ENCODE measurements at regions not wholly inside any gene's neighbourhood (a gene's known extent, or its start where the extent isn't known, plus 50 kb on each side); places are given as distances from the start of the nearest gene placed in this dataset.

- TF ChIP-seq SRSF1 (optimal IDR thresholded peaks at IDR 0.05; ENCODE audit: low read depth, low read length): no peak
- TF ChIP-seq ZNF75D (CRISPR knock-in tag; IDR thresholded peaks at IDR 0.05; ENCODE audit: borderline replicate concordance): no peak
- TF ChIP-seq MEIS2 (CRISPR knock-in tag; IDR thresholded peaks at IDR 0.05): no peak
- no peak for TF ChIP-seq ZNF468 (CRISPR knock-in tag; IDR thresholded peaks at IDR 0.05)
- TF ChIP-seq ZNF670 (CRISPR knock-in tag; IDR thresholded peaks at IDR 0.05; ENCODE audit: borderline replicate concordance): no peak
- TF ChIP-seq FOXC1 (CRISPR knock-in tag; IDR thresholded peaks at IDR 0.05; ENCODE audit: borderline replicate concordance): no peak
- no peak for TF ChIP-seq HDAC6 (IDR thresholded peaks at IDR 0.05; ENCODE audit: low read depth, low read length)
- TF ChIP-seq, protein P1, sequence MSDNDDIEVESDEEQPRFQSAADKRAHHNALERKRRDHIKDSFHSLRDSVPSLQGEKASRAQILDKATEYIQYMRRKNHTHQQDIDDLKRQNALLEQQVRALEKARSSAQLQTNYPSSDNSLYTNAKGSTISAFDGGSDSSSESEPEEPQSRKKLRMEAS (IDR thresholded peaks at IDR 0.05): no peak
- TF ChIP-seq, protein P2, sequence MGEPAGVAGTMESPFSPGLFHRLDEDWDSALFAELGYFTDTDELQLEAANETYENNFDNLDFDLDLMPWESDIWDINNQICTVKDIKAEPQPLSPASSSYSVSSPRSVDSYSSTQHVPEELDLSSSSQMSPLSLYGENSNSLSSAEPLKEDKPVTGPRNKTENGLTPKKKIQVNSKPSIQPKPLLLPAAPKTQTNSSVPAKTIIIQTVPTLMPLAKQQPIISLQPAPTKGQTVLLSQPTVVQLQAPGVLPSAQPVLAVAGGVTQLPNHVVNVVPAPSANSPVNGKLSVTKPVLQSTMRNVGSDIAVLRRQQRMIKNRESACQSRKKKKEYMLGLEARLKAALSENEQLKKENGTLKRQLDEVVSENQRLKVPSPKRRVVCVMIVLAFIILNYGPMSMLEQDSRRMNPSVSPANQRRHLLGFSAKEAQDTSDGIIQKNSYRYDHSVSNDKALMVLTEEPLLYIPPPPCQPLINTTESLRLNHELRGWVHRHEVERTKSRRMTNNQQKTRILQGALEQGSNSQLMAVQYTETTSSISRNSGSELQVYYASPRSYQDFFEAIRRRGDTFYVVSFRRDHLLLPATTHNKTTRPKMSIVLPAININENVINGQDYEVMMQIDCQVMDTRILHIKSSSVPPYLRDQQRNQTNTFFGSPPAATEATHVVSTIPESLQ (CRISPR knock-in tag; conservative IDR thresholded peaks at IDR 0.05): no peak
- TF ChIP-seq, protein P3, sequence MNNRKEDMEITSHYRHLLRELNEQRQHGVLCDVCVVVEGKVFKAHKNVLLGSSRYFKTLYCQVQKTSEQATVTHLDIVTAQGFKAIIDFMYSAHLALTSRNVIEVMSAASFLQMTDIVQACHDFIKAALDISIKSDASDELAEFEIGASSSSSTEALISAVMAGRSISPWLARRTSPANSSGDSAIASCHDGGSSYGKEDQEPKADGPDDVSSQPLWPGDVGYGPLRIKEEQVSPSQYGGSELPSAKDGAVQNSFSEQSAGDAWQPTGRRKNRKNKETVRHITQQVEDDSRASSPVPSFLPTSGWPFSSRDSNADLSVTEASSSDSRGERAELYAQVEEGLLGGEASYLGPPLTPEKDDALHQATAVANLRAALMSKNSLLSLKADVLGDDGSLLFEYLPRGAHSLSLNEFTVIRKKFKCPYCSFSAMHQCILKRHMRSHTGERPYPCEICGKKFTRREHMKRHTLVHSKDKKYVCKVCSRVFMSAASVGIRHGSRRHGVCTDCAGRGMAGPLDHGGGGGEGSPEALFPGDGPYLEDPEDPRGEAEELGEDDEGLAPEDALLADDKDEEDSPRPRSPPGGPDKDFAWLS (CRISPR knock-in tag; IDR thresholded peaks at IDR 0.05; ENCODE audit: borderline replicate concordance): no peak
- TF ChIP-seq ADNP (CRISPR knock-in tag; IDR thresholded peaks at IDR 0.05): no peak
- ChIA-PET POLR2A (no interaction called here), CTCF (ENCODE audit: low intra/inter-chr PET ratio, low total read pairs) (no interaction called here)
- no peaks in the 10 kb centered on the region for H3K27me3 ChIP-seq (ENCODE audit: control insufficient read depth in 1 of 2, insufficient read depth in 2 of 2, low read length in 2 of 2)
- H3K79me2 ChIP-seq (ENCODE audit: insufficient read depth, low read length): no peaks in the 10 kb centered on the region
- no peak for DNase-seq (ENCODE audit: low spot score)
- ATAC-seq: no peak
- no peaks in the 10 kb centered on the region for H4K20me1 ChIP-seq (ENCODE audit: insufficient read depth, low read length)
- H2AFZ ChIP-seq (ENCODE audit: low read length): no peak overlapping the region
- no peaks in the 10 kb centered on the region for H3K4me1 ChIP-seq (ENCODE audit: insufficient read depth, low read length)
- H3K9me3 ChIP-seq (ENCODE audit: low read length): peaks cover 72% of the 10 kb centered on the region
- in situ Hi-C loops (cut with HindIII; ENCODE audit: extremely low pct_ligation_motif_present, low pct_unique_long_range_greater_than_20kb): no loop called here
- WGBS (ENCODE audit: low lambda C conversion rate): no CpG with 5 or more reads among the region's 3 CpGs
- no peak overlapping the region for H3K9ac ChIP-seq (ENCODE audit: insufficient read depth, low read depth, low read length)
- no peaks in the 10 kb centered on the region for H3K36me3 ChIP-seq (replicated peaks in 1 of 2; ENCODE audit: control insufficient read depth in 1 of 2, insufficient read depth in 2 of 2, low read length in 2 of 2)
- intact Hi-C loops (cut with micrococcal nuclease; ENCODE audit: unreplicated experiment): no loop called here
- no peak overlapping the region for H3K27ac ChIP-seq (ENCODE audit: extremely low read length, insufficient read depth, low read length)
- BruUV-seq (replicated peaks): no TSS peak
- H3K4me2 ChIP-seq (ENCODE audit: low read depth, low read length): no peak overlapping the region
- FAIRE-seq: no peak
- H3K4me3 ChIP-seq (replicated peaks in 1 of 3; ENCODE audit: insufficient read depth in 1 of 3, low read depth in 2 of 3, low read length in 3 of 3): no peak overlapping the region
These were observed 540.1 kb downstream of the VRK1 start for GRCh38 chr14:97337267-97337666.

All from HepG2 (cell line).